Mammary epithelial cell (primary cell): ENCODE measurements at regions not wholly inside any gene's neighbourhood (a gene's known extent, or its start where the extent isn't known, plus 50 kb on each side); places are given as distances from the start of the nearest gene placed in this dataset.

Experiments used
- EZH2 ChIP-seq: IDR thresholded peaks from 2 replicates; pipeline ENCODE4 v1.6.1; 2012; ENCODE audit warnings: low read length, inconsistent platforms, borderline replicate concordance
- TF ChIP-seq, protein P1 (sequence below), 2 donors: IDR thresholded peaks in 1 of 2; conservative IDR thresholded peaks in 1 of 2; 2 replicates each; pipeline ENCODE4 v1.5.1; 2011 to 2012; ENCODE audit warnings: inconsistent platforms in 2 of 2, low read length in 2 of 2, mild to moderate bottlenecking in 2 of 2, control low read depth in 1 of 2, low read depth in 1 of 2; ENCODE audit not compliant: insufficient read depth in 1 of 2; ENCODE audit errors: extremely low read depth in 1 of 2

GRCh38 chr5:1973391-1974013 lies 90.8 kb upstream of the IRX4 start:
- TF ChIP-seq EZH2 = no peak
- TF ChIP-seq, protein P1, sequence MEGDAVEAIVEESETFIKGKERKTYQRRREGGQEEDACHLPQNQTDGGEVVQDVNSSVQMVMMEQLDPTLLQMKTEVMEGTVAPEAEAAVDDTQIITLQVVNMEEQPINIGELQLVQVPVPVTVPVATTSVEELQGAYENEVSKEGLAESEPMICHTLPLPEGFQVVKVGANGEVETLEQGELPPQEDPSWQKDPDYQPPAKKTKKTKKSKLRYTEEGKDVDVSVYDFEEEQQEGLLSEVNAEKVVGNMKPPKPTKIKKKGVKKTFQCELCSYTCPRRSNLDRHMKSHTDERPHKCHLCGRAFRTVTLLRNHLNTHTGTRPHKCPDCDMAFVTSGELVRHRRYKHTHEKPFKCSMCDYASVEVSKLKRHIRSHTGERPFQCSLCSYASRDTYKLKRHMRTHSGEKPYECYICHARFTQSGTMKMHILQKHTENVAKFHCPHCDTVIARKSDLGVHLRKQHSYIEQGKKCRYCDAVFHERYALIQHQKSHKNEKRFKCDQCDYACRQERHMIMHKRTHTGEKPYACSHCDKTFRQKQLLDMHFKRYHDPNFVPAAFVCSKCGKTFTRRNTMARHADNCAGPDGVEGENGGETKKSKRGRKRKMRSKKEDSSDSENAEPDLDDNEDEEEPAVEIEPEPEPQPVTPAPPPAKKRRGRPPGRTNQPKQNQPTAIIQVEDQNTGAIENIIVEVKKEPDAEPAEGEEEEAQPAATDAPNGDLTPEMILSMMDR (conservative IDR thresholded peaks at IDR 0.05 in 1 of 2, IDR thresholded peaks at IDR 0.05 in 1 of 2; ENCODE audit: extremely low read depth in 1 of 2, insufficient read depth in 1 of 2, low read depth in 1 of 2, low read length in 2 of 2) = no peak
